ENCODE measurements at regions not wholly inside any gene's neighbourhood (a gene's known extent, or its start where the extent isn't known, plus 50 kb on each side); places are given as distances from the start of the nearest gene placed in this dataset.

- H3K9me3 ChIP-seq (replicated peaks; ENCODE audit: control insufficient read depth, insufficient read depth, low read length): no peaks in the 10 kb centered on the region
- no peaks in the 10 kb centered on the region for H3K27me3 ChIP-seq (ENCODE audit: control insufficient read depth in 2 of 2, insufficient read depth in 2 of 2, low read length in 2 of 2)
- H3K27ac ChIP-seq (ENCODE audit: insufficient read depth, low read depth, low read length): no peak overlapping the region
- H3K9ac ChIP-seq (replicated peaks; ENCODE audit: extremely low read depth, insufficient read depth, low read length): no peak overlapping the region
- DNase-seq (ENCODE audit: low read depth, low spot score): no peak
- H3K4me3 ChIP-seq (replicated peaks in 1 of 3; ENCODE audit: insufficient read depth in 1 of 3, low read depth in 1 of 3, low read length in 3 of 3): no peak overlapping the region
- intact Hi-C loops (cut with micrococcal nuclease): no loop called here
- dilution Hi-C loops (cut with MboI; ENCODE audit: extremely low pct_ligation_motif_present, low sequenced_read_pairs): no loop called here
- no peaks in the 10 kb centered on the region for H3K4me1 ChIP-seq (ENCODE audit: control insufficient read depth, extremely low read depth, insufficient read depth, low read length)
- TF ChIP-seq EZH2 (IDR thresholded peaks at IDR 0.05; ENCODE audit: borderline replicate concordance, low read depth, low read length, severe bottlenecking) (no peak), FOS (IDR thresholded peaks at IDR 0.05; ENCODE audit: borderline replicate concordance, insufficient read depth, low read length) (no peak), GATA2 (IDR thresholded peaks at IDR 0.05; ENCODE audit: insufficient read depth, insufficient read length, low read depth, low read length) (no peak), POLR2AphosphoS5 (IDR thresholded peaks at IDR 0.05; ENCODE audit: insufficient read depth, low read depth, low read length) (no peak), MAX (IDR thresholded peaks at IDR 0.05; ENCODE audit: insufficient read depth, insufficient read length) (no peak), JUN (IDR thresholded peaks at IDR 0.05; ENCODE audit: borderline replicate concordance, insufficient read depth, insufficient read length, low read depth) (no peak), MYC (IDR thresholded peaks at IDR 0.05; ENCODE audit: low read depth, low read length) (no peak), POLR2A (IDR thresholded peaks at IDR 0.05; ENCODE audit: low read depth, low read length) (no peak), CTCF (IDR thresholded peaks at IDR 0.05; ENCODE audit: extremely low read depth in 1 of 2, insufficient read depth in 1 of 2, low read depth in 1 of 2, low read length in 2 of 2) (no peak)
- ChIA-PET POLR2A (no interaction called here), CTCF (no interaction called here)
- H3K4me2 ChIP-seq (ENCODE audit: insufficient read depth, low read length): no peak overlapping the region
- H3K9me1 ChIP-seq (replicated peaks; ENCODE audit: control insufficient read depth, extremely low read depth, insufficient read depth, low read length): no peaks in the 10 kb centered on the region
- H3K36me3 ChIP-seq (ENCODE audit: control insufficient read depth in 2 of 2, extremely low read depth in 1 of 2, insufficient read depth in 2 of 2, low read length in 2 of 2): no peaks in the 10 kb centered on the region
- no peak for FAIRE-seq
- no peaks in the 10 kb centered on the region for H3K79me2 ChIP-seq (ENCODE audit: control insufficient read depth, insufficient read depth, low read length)
- no TSS peak for BruUV-seq (replicated peaks)
- H2AFZ ChIP-seq (ENCODE audit: low read depth, low read length): no peak overlapping the region
- H4K20me1 ChIP-seq (replicated peaks; ENCODE audit: control insufficient read depth, extremely low read depth, insufficient read depth, low read length): no peaks in the 10 kb centered on the region
Observed at GRCh38 chr12:86796550-86796949, 540.4 kb upstream of the MGAT4C start.

Measured in endothelial cell of umbilical vein (primary cell).